ENCODE measurements at regions not wholly inside any gene's neighbourhood (a gene's known extent, or its start where the extent isn't known, plus 50 kb on each side); places are given as distances from the start of the nearest gene placed in this dataset.
"Not testable (repeated sequence)": the region's sequence is repeated elsewhere in the genome, so short reads cannot be mapped to it uniquely, and the experiment has no call there.

GRCh38 chr16:9166326-9166993 is 75.0 kb downstream of the HAPSTR1 start:
- TF ChIP-seq CTCF (IDR thresholded peaks at IDR 0.05; ENCODE audit: insufficient read depth, low read length, poor library complexity, severe bottlenecking); EZH2phosphoT487 (conservative IDR thresholded peaks at IDR 0.05; ENCODE audit: low read length): not testable (repeated sequence)
